Neural crest cell (in vitro differentiated cells): ENCODE measurements at regions not wholly inside any gene's neighbourhood (a gene's known extent, or its start where the extent isn't known, plus 50 kb on each side); places are given as distances from the start of the nearest gene placed in this dataset.

Experiments used
- DNase-seq: peaks from one replicate; pipeline ENCODE4 v3.0.0; 2021; ENCODE audit warnings: low read depth, mixed read lengths, low spot score
- H3K27ac Mint-ChIP-seq: one replicate; pipeline ENCODE4 v1.8.0; 2021; ENCODE audit warnings: mild to moderate bottlenecking, mixed read lengths; ENCODE audit not compliant: unreplicated experiment
- H3K27me3 Mint-ChIP-seq: 2 replicates; pipeline ENCODE4 v1.8.0; 2021; ENCODE audit warnings: low read depth, mild to moderate bottlenecking, mixed read lengths
- H3K36me3 Mint-ChIP-seq: 2 replicates; pipeline ENCODE4 v1.8.0; 2021; ENCODE audit warnings: low read depth, mild to moderate bottlenecking, mixed read lengths
- H3K4me1 Mint-ChIP-seq: 2 replicates; pipeline ENCODE4 v1.8.0; 2021; ENCODE audit warnings: mixed read lengths
- H3K4me3 Mint-ChIP-seq: one replicate; pipeline ENCODE4 v1.8.0; 2021; ENCODE audit warnings: mild to moderate bottlenecking, mixed read lengths
- H3K9me3 Mint-ChIP-seq: 2 replicates; pipeline ENCODE4 v1.8.0; 2021; ENCODE audit warnings: mixed read lengths
- TF ChIP-seq, protein P1 (sequence below): fragments of 200-600 bp; sonication (generic); conservative IDR thresholded peaks from 2 replicates; pipeline ENCODE4 v1.5.0; 2021; ENCODE audit warnings: antibody characterized with exemption, mild to moderate bottlenecking

DNA sequence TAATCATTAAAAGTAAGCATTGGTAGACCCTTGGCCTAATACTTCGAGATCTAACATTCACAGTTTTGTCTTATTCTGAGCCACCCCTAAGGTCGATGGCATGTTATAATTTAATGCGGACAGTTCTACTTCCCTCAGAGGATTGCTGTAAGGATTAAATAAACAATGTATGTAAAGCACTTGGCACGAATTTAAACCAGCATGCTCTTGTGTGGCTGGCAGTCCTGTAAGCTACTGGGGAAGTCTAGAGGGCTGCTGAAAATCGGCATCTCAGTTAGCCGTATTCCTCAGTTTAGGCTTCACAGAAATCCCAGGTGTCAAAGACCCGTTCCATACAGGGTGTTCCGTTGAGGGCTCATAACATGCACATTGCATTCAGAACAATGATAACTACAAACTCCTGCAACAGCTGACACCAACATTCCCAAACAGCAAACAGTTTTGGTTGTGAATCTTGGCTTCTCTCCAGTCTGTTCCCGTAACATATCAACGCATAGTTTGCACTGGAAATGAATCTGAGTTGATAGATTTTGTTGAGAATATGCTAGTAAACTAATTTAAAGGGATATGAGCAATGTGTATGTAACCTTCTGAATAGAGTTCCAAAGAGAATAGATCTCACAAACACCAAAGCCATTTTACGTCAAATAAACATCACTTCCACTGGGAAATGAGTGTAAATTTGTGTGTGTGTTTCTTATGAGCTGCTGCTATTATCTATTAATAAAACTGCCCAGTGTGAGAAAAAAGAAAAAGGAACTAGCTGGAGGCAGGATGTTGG is 52.2 kb upstream of the ACKR3 start:
- no peak for DNase-seq
- H3K4me1 Mint-ChIP-seq = peaks cover 5% of the 10 kb centered on the region
- H3K36me3 Mint-ChIP-seq = no peaks in the 10 kb centered on the region
- H3K27me3 Mint-ChIP-seq = peaks cover 12% of the 10 kb centered on the region
- H3K9me3 Mint-ChIP-seq = no peaks in the 10 kb centered on the region
- H3K4me3 Mint-ChIP-seq = no peak overlapping the region
- TF ChIP-seq, protein P1, sequence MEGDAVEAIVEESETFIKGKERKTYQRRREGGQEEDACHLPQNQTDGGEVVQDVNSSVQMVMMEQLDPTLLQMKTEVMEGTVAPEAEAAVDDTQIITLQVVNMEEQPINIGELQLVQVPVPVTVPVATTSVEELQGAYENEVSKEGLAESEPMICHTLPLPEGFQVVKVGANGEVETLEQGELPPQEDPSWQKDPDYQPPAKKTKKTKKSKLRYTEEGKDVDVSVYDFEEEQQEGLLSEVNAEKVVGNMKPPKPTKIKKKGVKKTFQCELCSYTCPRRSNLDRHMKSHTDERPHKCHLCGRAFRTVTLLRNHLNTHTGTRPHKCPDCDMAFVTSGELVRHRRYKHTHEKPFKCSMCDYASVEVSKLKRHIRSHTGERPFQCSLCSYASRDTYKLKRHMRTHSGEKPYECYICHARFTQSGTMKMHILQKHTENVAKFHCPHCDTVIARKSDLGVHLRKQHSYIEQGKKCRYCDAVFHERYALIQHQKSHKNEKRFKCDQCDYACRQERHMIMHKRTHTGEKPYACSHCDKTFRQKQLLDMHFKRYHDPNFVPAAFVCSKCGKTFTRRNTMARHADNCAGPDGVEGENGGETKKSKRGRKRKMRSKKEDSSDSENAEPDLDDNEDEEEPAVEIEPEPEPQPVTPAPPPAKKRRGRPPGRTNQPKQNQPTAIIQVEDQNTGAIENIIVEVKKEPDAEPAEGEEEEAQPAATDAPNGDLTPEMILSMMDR = no peak
- H3K27ac Mint-ChIP-seq = no peak overlapping the region
